Natural killer cell (primary cell): ENCODE measurements at regions not wholly inside any gene's neighbourhood (a gene's known extent, or its start where the extent isn't known, plus 50 kb on each side); places are given as distances from the start of the nearest gene placed in this dataset.

Source experiments
- ATAC-seq, 3 donors: fragments of 150-1000 bp in 2 of 3; fragments of 200-7000 bp in 1 of 3; cut with Tn5 transposase; 1 replicate in 1 of 3; 2 replicates in 2 of 3; pipeline ENCODE4 v1.10.0; 2021; ENCODE audit warnings: mild to moderate bottlenecking in 2 of 3, moderate library complexity in 2 of 3
- DNase-seq, 2 donors: peaks; one replicate each; pipeline versions ENCODE4 v3.0.0 to v3.0.0-alpha.2; 2013 to 2021; ENCODE audit warnings: mixed read lengths in 1 of 2
- H3K27ac ChIP-seq: one replicate; pipeline ENCODE4 v1.5.1; 2013; ENCODE audit warnings: mild to moderate bottlenecking, low read length
- H3K27me3 ChIP-seq: one replicate; pipeline ENCODE4 v1.6.1; 2013; ENCODE audit warnings: low read length; ENCODE audit not compliant: control insufficient read depth, insufficient read depth
- H3K36me3 ChIP-seq: one replicate; pipeline ENCODE4 v1.6.1; 2013; ENCODE audit warnings: low read length; ENCODE audit not compliant: control insufficient read depth, insufficient read depth
- H3K4me1 ChIP-seq: one replicate; pipeline ENCODE4 v1.6.1; 2013; ENCODE audit warnings: low read length; ENCODE audit not compliant: control insufficient read depth, insufficient read depth
- H3K4me3 ChIP-seq: one replicate; pipeline ENCODE4 v1.5.1; 2013; ENCODE audit warnings: low read length
- H3K9me3 ChIP-seq: one replicate; pipeline ENCODE4 v1.6.1; 2013; ENCODE audit warnings: low read length; ENCODE audit not compliant: control insufficient read depth, insufficient read depth
- H3K27ac Mint-ChIP-seq, 2 donors: one replicate each; pipeline ENCODE4 v1.8.0; 2022; ENCODE audit warnings: mild to moderate bottlenecking in 2 of 2, mixed read lengths in 2 of 2, moderate library complexity in 1 of 2
- H3K27me3 Mint-ChIP-seq, 2 donors: one replicate each; pipeline ENCODE4 v1.8.0; 2022; ENCODE audit warnings: low read depth in 2 of 2, mixed read lengths in 2 of 2
- H3K36me3 Mint-ChIP-seq: one replicate; pipeline ENCODE4 v1.8.0; 2022; ENCODE audit warnings: mixed read lengths
- H3K4me1 Mint-ChIP-seq, 2 donors: one replicate each; pipeline ENCODE4 v1.8.0; 2022; ENCODE audit warnings: mixed read lengths in 2 of 2
- H3K4me3 Mint-ChIP-seq: one replicate; pipeline ENCODE4 v1.8.0; 2022; ENCODE audit warnings: mild to moderate bottlenecking, moderate library complexity, mixed read lengths
- H3K9me3 Mint-ChIP-seq, 2 donors: one replicate each; pipeline ENCODE4 v1.8.0; 2022; ENCODE audit warnings: mixed read lengths in 2 of 2
- WGBS: methylation state at CpG from one replicate; pipeline ENCODE4 v1.1.7; 2013; ENCODE audit warnings: missing lambda C conversion rate; ENCODE audit not compliant: insufficient coverage; 5-methylcytosine and 5-hydroxymethylcytosine counted together
- intact Hi-C: fragments of 100-400 bp; cut with micrococcal nuclease; formaldehyde crosslinking; loops from one replicate; pipeline ENCODE4 v1.14.2; 2022
- TF ChIP-seq, protein P1 (sequence below): fragments of 200-600 bp; IDR thresholded peaks from one replicate; pipeline ENCODE4 v1.8.0; 2022; ENCODE audit warnings: antibody characterized with exemption

DNA sequence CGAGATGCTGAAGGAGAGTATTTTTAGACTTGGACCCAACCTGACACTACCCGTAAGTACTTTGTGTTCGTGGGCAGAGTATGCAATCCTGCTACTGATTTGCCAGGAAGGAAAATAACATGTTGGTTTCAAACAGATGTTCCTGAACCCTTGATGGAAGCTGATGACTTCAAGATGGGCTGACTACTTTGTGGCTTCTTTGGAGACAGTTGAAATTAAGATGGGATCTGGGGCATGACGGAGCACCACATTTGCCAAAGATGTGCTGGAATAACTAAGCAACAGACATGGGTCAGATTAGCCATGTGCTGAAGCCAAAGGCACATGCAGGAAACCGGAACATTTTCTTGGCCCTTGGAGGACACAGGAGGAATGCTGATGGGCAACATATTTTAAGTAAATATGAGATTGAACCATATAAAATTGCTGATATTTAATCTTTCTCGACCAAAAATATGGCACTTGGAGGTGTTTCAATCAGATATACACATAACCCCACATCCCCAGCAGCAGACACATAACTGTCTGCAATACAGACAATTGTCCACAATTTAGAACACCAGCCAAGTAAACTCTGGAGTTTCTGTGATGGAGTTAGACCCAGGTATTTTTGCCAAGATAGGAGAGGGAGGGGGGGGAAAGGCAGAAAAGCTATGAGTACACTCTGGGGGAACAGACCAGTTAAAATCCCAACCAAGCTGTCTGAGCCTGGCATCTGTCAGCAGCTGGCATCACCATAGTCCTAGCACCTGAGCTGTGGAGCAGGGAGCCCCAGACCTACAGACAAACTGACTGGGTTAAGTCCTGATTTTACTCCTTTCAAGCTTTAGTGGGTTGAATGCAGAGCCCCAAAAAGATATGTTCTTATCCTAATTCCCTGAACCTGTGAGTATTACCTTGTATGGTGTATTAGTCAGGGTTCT lies 329.4 kb upstream of the CDH5 start:
- Histone ChIP-seq H3K27me3 (no peaks in the 10 kb centered on the region), H3K4me3 (no peak overlapping the region), H3K4me1 (no peaks in the 10 kb centered on the region), H3K9me3 (no peaks in the 10 kb centered on the region), H3K27ac (no peak overlapping the region), H3K36me3 (no peaks in the 10 kb centered on the region)
- WGBS = 77% methylated on average over 5 of the region's 6 CpGs
- ATAC-seq (no peak), DNase-seq (no peak)
- H3K4me1 Mint-ChIP-seq = peaks cover 23% of the 10 kb centered on the region in 2 donors
- intact Hi-C loops = no loop called here
- no peaks in the 10 kb centered on the region for H3K9me3 Mint-ChIP-seq
- peaks cover 12 to 14% of the 10 kb centered on the region in 2 donors for H3K27me3 Mint-ChIP-seq
- no peaks in the 10 kb centered on the region for H3K36me3 Mint-ChIP-seq
- no peak overlapping the region for H3K4me3 Mint-ChIP-seq
- H3K27ac Mint-ChIP-seq = no peak overlapping the region
- TF ChIP-seq, protein P1, sequence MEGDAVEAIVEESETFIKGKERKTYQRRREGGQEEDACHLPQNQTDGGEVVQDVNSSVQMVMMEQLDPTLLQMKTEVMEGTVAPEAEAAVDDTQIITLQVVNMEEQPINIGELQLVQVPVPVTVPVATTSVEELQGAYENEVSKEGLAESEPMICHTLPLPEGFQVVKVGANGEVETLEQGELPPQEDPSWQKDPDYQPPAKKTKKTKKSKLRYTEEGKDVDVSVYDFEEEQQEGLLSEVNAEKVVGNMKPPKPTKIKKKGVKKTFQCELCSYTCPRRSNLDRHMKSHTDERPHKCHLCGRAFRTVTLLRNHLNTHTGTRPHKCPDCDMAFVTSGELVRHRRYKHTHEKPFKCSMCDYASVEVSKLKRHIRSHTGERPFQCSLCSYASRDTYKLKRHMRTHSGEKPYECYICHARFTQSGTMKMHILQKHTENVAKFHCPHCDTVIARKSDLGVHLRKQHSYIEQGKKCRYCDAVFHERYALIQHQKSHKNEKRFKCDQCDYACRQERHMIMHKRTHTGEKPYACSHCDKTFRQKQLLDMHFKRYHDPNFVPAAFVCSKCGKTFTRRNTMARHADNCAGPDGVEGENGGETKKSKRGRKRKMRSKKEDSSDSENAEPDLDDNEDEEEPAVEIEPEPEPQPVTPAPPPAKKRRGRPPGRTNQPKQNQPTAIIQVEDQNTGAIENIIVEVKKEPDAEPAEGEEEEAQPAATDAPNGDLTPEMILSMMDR = no peak

DNA sequence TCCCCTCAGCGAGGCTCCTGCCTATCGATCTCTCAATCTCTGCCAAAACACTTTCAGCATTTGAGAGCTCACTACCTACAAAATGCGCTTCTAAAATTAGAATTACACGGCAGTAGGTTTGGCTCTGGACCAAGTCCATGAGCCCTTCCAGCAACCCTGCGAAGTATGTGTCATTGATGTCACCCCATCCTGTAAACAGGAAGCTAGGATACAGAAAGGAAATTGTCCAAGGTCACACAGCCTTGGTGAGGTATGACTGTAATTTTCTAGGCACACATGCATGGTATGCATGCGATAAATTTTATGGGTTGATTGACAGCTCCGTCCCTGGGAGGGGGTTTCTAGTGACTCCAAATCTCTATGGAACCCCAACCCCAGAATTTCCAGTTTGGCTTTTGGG lies 330.3 kb upstream of the CDH5 start:
- TF ChIP-seq, protein P1 = no peak
- Mint-ChIP-seq H3K4me3 (no peak overlapping the region), H3K36me3 (no peaks in the 10 kb centered on the region)

DNA sequence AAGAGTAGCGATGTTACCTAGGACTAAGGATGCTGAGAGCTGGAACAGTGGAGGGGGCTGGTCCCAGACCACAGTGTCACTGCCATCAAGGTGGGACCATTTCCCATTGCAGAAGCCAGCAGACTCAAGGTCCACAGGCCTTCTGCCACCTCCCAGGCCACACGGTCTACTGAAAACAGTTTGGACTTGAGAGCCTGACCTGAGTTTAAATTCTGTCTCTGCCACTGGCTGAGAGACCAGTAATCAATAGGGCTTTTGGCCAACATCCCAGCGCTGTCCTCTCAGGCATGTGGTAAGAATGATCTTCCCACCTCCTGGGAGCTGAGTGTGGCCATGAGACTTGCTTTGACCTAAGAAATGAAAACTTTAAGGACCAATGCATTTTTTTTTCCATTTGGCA lies 331.4 kb upstream of the CDH5 start:
- TF ChIP-seq, protein P1 = no peak
- no peak for ATAC-seq
- no peaks in the 10 kb centered on the region for H3K9me3 ChIP-seq
- Mint-ChIP-seq H3K4me3 (no peak overlapping the region), H3K27me3 (peaks cover 13 to 16% of the 10 kb centered on the region in 2 donors), H3K27ac (no peak overlapping the region), H3K4me1 (peaks cover 16% of the 10 kb centered on the region in 2 donors), H3K9me3 (no peaks in the 10 kb centered on the region), H3K36me3 (no peaks in the 10 kb centered on the region)
- no peak for DNase-seq
- 90% methylated on average over 3 of the region's 3 CpGs for WGBS
- no peak overlapping the region for H3K27ac ChIP-seq
- no peaks in the 10 kb centered on the region for H3K36me3 ChIP-seq
- H3K27me3 ChIP-seq = no peaks in the 10 kb centered on the region
- intact Hi-C loops = no loop called here
- H3K4me1 ChIP-seq = no peaks in the 10 kb centered on the region
- no peak overlapping the region for H3K4me3 ChIP-seq

More for the DNA sequence above, 330.3 kb upstream of the CDH5 start:
- intact Hi-C loops = no loop called here
- H3K9me3 Mint-ChIP-seq = no peaks in the 10 kb centered on the region
- H3K4me1 ChIP-seq = no peaks in the 10 kb centered on the region
- no peak overlapping the region for H3K27ac ChIP-seq
- H3K4me3 ChIP-seq = no peak overlapping the region
- no peaks in the 10 kb centered on the region for H3K27me3 ChIP-seq
- H3K4me1 Mint-ChIP-seq = peaks cover 23% of the 10 kb centered on the region in 2 donors
- no peak for ATAC-seq
- no peak for DNase-seq
- no peak overlapping the region for H3K27ac Mint-ChIP-seq
- H3K36me3 ChIP-seq = no peaks in the 10 kb centered on the region
- WGBS = 86% methylated on average over 5 of the region's 7 CpGs
- H3K9me3 ChIP-seq = no peaks in the 10 kb centered on the region
- H3K27me3 Mint-ChIP-seq = peaks cover 13 to 16% of the 10 kb centered on the region in 2 donors
